K562 (cell line): ENCODE measurements at regions not wholly inside any gene's neighbourhood (a gene's known extent, or its start where the extent isn't known, plus 50 kb on each side); places are given as distances from the start of the nearest gene placed in this dataset.

Experiments used
- ATAC-seq: fragments of 200-7000 bp; cut with Tn5 transposase; 3 replicates; pipeline ENCODE4 v1.9.1; 2020; ENCODE audit warnings: moderate library complexity
- BruUV-seq: library from RNA; stranded (reverse); fragments of 400-500 nt; replicated peaks from 2 replicates; lab custom pipeline; 2021; lab: Mats Ljungman, UMichigan
- CTCF ChIA-PET: fragments of 300-600 bp; formaldehyde crosslinking; extraction: SDS; loops from one replicate; lab custom pipeline; 2021; ENCODE audit warnings: low intra/inter-chr PET ratio; lab: Yijun Ruan, JAX
- POLR2A ChIA-PET: fragments of 300-600, 350-650 bp; sonication (Branson Sonifier 250); formaldehyde crosslinking; extraction: SDS; loops from one replicate; lab custom pipeline; 2021; ENCODE audit warnings: antibody characterized with exemption, inconsistent platforms; lab: Yijun Ruan, JAX
- DNase-seq, 4 experiments: peaks; one replicate each; pipeline versions ENCODE4 v3.0.0 to v3.0.0-alpha.2; 2011 to 2018; ENCODE audit warnings: low spot score in 3 of 4, mixed read lengths in 3 of 4; ENCODE audit errors: extremely low read depth in 1 of 4
- FAIRE-seq: peaks from 2 replicates; lab custom pipeline; 2011; peaks lifted over from hg19 to GRCh38; lab: Jason Lieb, UNC
- H2AFZ ChIP-seq: 2 replicates; pipeline ENCODE4 v1.6.0; 2011; ENCODE audit warnings: low read depth, low read length, control low read depth, inconsistent platforms
- H3K27ac ChIP-seq: fragments of 200-600 bp; 3 replicates; pipeline ENCODE4 v1.8.0; 2011; ENCODE audit warnings: low read depth, mild to moderate bottlenecking, control low read depth, inconsistent platforms, low read length, moderate library complexity, mixed read lengths; ENCODE audit errors: extremely low read depth
- H3K27me3 ChIP-seq, 2 experiments: fragments of 300-600 bp in 1 of 2; 2 replicates in 1 of 2; 3 replicates in 1 of 2; pipeline versions ENCODE4 v1.6.0 to v1.8.0; 2011; ENCODE audit warnings: inconsistent platforms in 2 of 2, low read length in 2 of 2, mild to moderate bottlenecking in 1 of 2, mixed read lengths in 1 of 2, moderate library complexity in 1 of 2; ENCODE audit not compliant: control insufficient read depth in 2 of 2, insufficient read depth in 2 of 2
- H3K36me3 ChIP-seq: fragments of 300-600 bp; 3 replicates; pipeline ENCODE4 v1.8.0; 2011; ENCODE audit warnings: mild to moderate bottlenecking, low read length, inconsistent platforms; ENCODE audit not compliant: control insufficient read depth, insufficient read depth
- H3K4me1 ChIP-seq, 2 experiments: fragments of 200-600 bp in 1 of 2; replicated peaks in 1 of 2; 2 replicates in 1 of 2; 3 replicates in 1 of 2; pipeline versions ENCODE4 v1.5.1 to v1.8.0; 2011; ENCODE audit warnings: inconsistent platforms in 2 of 2, low read length in 2 of 2, mild to moderate bottlenecking in 1 of 2, mixed read lengths in 1 of 2, moderate library complexity in 1 of 2; ENCODE audit not compliant: control insufficient read depth in 2 of 2, insufficient read depth in 2 of 2
- H3K4me2 ChIP-seq: 2 replicates; pipeline ENCODE4 v1.6.1; 2011; ENCODE audit warnings: low read length, control low read depth, inconsistent platforms, mixed read lengths; ENCODE audit not compliant: insufficient read depth
- H3K4me3 ChIP-seq: fragments of 200-600 bp; sonication (generic), shearing (Covaris generic); 2 replicates; pipeline ENCODE4 v1.5.1; 2016; ENCODE audit warnings: control low read depth, inconsistent platforms
- H3K79me2 ChIP-seq: fragments of 200-600 bp; 3 replicates; pipeline ENCODE4 v1.8.0; 2011; ENCODE audit warnings: low read length, inconsistent platforms; ENCODE audit not compliant: control insufficient read depth, insufficient read depth
- H3K9ac ChIP-seq, 2 experiments: 2 replicates each; pipeline versions ENCODE4 v1.6.0 to v1.6.1; 2011; ENCODE audit warnings: low read depth in 2 of 2, low read length in 2 of 2, control low read depth in 1 of 2, inconsistent platforms in 1 of 2, mild to moderate bottlenecking in 1 of 2, mixed read lengths in 1 of 2; ENCODE audit not compliant: insufficient read depth in 1 of 2
- H3K9me1 ChIP-seq: one replicate; pipeline ENCODE4 v1.6.0; 2011; ENCODE audit warnings: inconsistent platforms, mild to moderate bottlenecking, low read length, moderate library complexity; ENCODE audit not compliant: control insufficient read depth, insufficient read depth
- H3K9me3 ChIP-seq: replicated peaks from 2 replicates; pipeline ENCODE4 v1.5.1; 2011; ENCODE audit warnings: low read depth, low read length, inconsistent platforms; ENCODE audit not compliant: control insufficient read depth, insufficient read depth
- H4K20me1 ChIP-seq: replicated peaks from 2 replicates; pipeline ENCODE4 v1.6.1; 2011; ENCODE audit warnings: low read length, inconsistent platforms, mixed read lengths; ENCODE audit not compliant: control insufficient read depth, insufficient read depth
- STAT5A ChIP-seq: IDR thresholded peaks from 2 replicates; pipeline ENCODE4 v1.6.1; 2012; ENCODE audit warnings: low read length, inconsistent platforms, borderline replicate concordance
- TAF7 ChIP-seq: fragments of 450-650 bp; IDR thresholded peaks from 2 replicates; pipeline ENCODE4 v1.6.1; 2016; ENCODE audit warnings: missing genetic modification characterization, missing compliant biosample characterization
- ZNF551 ChIP-seq: fragments of 250-450 bp; sonication (Bioruptor Pico); IDR thresholded peaks from 2 replicates; pipeline ENCODE4 v1.5.0; 2021; ENCODE audit warnings: mild to moderate bottlenecking, moderate library complexity
- ZNF778 ChIP-seq: fragments of 450-650 bp; formaldehyde crosslinking; IDR thresholded peaks from 2 replicates; pipeline ENCODE4 v1.4.0; 2020; ENCODE audit warnings: mild to moderate bottlenecking, moderate library complexity
- WGBS: fragments of 100-300 bp; shearing (Covaris generic); methylation state at CpG from one replicate; pipeline ENCODE4 v1.1.6; 2016; ENCODE audit warnings: low coverage, mixed read lengths; ENCODE audit not compliant: insufficient coverage; ENCODE audit errors: missing lambda C conversion rate; 5-methylcytosine and 5-hydroxymethylcytosine counted together
- in situ Hi-C: fragments of 300-500 bp; cut with MboI; formaldehyde crosslinking; loops from 4 replicates; pipeline ENCODE4 v1.15.0; 2018; ENCODE audit warnings: inconsistent platforms, mixed read lengths
- intact Hi-C: fragments of 100-400 bp; cut with micrococcal nuclease; formaldehyde crosslinking; loops from 2 replicates; pipeline ENCODE4 v1.14.2; 2022
- TF ChIP-seq, protein P1 (sequence below), 3 experiments: IDR thresholded peaks in 2 of 3; conservative IDR thresholded peaks in 1 of 3; 2 replicates each; pipeline ENCODE4 v1.5.1; 2011 to 2012; ENCODE audit warnings: low read length in 3 of 3, mild to moderate bottlenecking in 3 of 3, control low read depth in 2 of 3, improper control_type of control experiment in 1 of 3, inconsistent platforms in 1 of 3, low read depth in 1 of 3, mixed read lengths in 1 of 3, moderate library complexity in 1 of 3; ENCODE audit not compliant: insufficient read depth in 2 of 3

GRCh38 chr1:47650205-47650604, 212.4 kb downstream of the FOXD2 start:
- Histone ChIP-seq H3K9me1 (no peaks in the 10 kb centered on the region), H2AFZ (no peak overlapping the region), H3K9me3 (no peaks in the 10 kb centered on the region), H3K27ac (no peak overlapping the region), H3K9ac (no peak overlapping the region), H3K79me2 (no peaks in the 10 kb centered on the region), H3K4me2 (no peak overlapping the region), H3K4me3 (no peak overlapping the region), H3K36me3 (no peaks in the 10 kb centered on the region), H3K4me1 (no peaks in the 10 kb centered on the region), H4K20me1 (peaks cover 3% of the 10 kb centered on the region; the same call in 1 of the 2 replicates), H3K27me3 (peaks cover 4 to 29% of the 10 kb centered on the region in 2 experiments; a peak in 4 of 5 replicates)
- in situ Hi-C loops (no loop called here), intact Hi-C loops (no loop called here)
- WGBS: 2% methylated on average over 7 of the region's 7 CpGs
- BruUV-seq: no TSS peak
- FAIRE-seq (no peak), DNase-seq (no peak), ATAC-seq (no peak)
- ChIA-PET CTCF (no interaction called here), POLR2A (interaction anchor here (0.7 kb wide), 1 partner anchor 81 kb away, joined by 3 read pairs; no protein-coding TSS in a partner anchor)
- TF ChIP-seq, protein P1, sequence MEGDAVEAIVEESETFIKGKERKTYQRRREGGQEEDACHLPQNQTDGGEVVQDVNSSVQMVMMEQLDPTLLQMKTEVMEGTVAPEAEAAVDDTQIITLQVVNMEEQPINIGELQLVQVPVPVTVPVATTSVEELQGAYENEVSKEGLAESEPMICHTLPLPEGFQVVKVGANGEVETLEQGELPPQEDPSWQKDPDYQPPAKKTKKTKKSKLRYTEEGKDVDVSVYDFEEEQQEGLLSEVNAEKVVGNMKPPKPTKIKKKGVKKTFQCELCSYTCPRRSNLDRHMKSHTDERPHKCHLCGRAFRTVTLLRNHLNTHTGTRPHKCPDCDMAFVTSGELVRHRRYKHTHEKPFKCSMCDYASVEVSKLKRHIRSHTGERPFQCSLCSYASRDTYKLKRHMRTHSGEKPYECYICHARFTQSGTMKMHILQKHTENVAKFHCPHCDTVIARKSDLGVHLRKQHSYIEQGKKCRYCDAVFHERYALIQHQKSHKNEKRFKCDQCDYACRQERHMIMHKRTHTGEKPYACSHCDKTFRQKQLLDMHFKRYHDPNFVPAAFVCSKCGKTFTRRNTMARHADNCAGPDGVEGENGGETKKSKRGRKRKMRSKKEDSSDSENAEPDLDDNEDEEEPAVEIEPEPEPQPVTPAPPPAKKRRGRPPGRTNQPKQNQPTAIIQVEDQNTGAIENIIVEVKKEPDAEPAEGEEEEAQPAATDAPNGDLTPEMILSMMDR (IDR thresholded peaks at IDR 0.05 in 2 of 3, conservative IDR thresholded peaks at IDR 0.05 in 1 of 3; ENCODE audit: insufficient read depth in 2 of 3, low read depth in 1 of 3, low read length in 3 of 3): no peak
- TF ChIP-seq TAF7 (tag): no peak
- TF ChIP-seq ZNF551 (CRISPR knock-in tag): no peak
- no peak for TF ChIP-seq ZNF778
- TF ChIP-seq STAT5A: no peak
